ENCODE measurements at regions not wholly inside any gene's neighbourhood (a gene's known extent, or its start where the extent isn't known, plus 50 kb on each side); places are given as distances from the start of the nearest gene placed in this dataset.

DNA sequence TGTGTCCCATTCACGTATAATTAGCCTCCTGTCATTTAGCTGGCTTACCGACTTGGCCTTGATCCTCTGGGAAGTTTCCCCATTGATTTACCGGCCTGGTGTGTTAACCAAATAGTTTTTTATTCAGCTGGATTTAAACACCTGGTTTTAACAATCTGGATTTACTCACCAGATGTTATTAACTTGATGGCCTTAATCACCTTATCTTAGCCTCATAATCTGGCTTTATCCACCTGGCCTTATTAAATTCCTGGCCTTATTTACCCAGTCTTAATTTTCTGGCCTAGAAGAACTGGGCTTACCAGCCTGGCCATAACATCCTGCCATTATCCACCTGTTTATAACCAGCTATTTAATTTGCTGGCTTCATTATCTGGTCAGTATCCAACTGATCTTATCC is 89.9 kb downstream of the IL12A start:
- TF ChIP-seq CTCF (IDR thresholded peaks at IDR 0.05; ENCODE audit: low read depth, low read length), result no peak
- DNase-seq (ENCODE audit: extremely low read depth, low read depth), result no peak

- TF ChIP-seq CTCF (IDR thresholded peaks at IDR 0.05; ENCODE audit: low read depth, low read length), result no peak
- no peak for DNase-seq (ENCODE audit: extremely low read depth, low read depth)
Measured at GRCh38 chr3:160081958-160082533, 93.4 kb downstream of the IL12A start.

- no peak for DNase-seq (ENCODE audit: extremely low read depth, low read depth)
- no peak for TF ChIP-seq CTCF (IDR thresholded peaks at IDR 0.05; ENCODE audit: low read depth, low read length)
Measured at GRCh38 chr3:160084998-160085397, 96.4 kb downstream of the IL12A start.

DNA sequence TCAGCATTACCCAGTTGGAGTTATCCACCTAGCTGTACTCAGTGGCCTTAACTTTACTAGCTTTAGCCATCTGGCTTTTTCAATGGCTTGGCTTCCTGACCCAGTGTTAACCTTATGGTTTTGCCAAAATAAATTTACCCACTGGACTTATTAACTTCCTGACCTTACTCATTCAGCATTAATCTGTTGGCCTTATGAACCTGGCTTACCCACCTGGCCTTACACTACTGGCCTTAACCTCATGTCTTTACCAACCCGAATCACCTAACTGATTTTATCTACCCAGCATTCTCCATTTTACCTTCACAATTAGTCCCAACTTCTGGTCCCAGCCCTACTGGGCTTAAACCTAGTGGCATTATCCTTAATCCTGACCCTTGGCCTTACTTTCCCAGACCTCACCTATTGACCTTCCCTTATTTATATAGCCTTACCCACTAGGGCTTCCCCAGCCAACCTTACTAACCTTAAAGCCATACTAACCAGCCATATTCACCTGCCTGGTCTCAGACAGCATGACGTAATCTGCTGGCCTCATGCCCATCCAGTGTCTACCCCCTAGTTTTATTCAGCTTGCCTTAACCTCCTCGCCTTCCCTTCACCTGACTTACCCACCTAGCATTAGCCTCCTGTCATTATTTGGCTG is 100.0 kb downstream of the IL12A start:
- no peak for DNase-seq (ENCODE audit: extremely low read depth, low read depth)
- TF ChIP-seq CTCF (IDR thresholded peaks at IDR 0.05; ENCODE audit: low read depth, low read length), result no peak

- DNase-seq (ENCODE audit: extremely low read depth, low read depth), result no peak
- no peak for TF ChIP-seq CTCF (IDR thresholded peaks at IDR 0.05; ENCODE audit: low read depth, low read length)
Measured at GRCh38 chr3:160090653-160091052, 102.0 kb downstream of the IL12A start.

- TF ChIP-seq CTCF (IDR thresholded peaks at IDR 0.05; ENCODE audit: low read depth, low read length), result no peak
- no peak for DNase-seq (ENCODE audit: extremely low read depth, low read depth)
Measured at GRCh38 chr3:160091441-160091840, 102.8 kb downstream of the IL12A start.

- no peak for TF ChIP-seq CTCF (IDR thresholded peaks at IDR 0.05; ENCODE audit: low read depth, low read length)
- no peak for DNase-seq (ENCODE audit: extremely low read depth, low read depth)
Measured at GRCh38 chr3:160092760-160093159, 104.1 kb downstream of the IL12A start.
